AG09319 (cell line): ENCODE measurements at regions not wholly inside any gene's neighbourhood (a gene's known extent, or its start where the extent isn't known, plus 50 kb on each side); places are given as distances from the start of the nearest gene placed in this dataset.

Source experiments
- DNase-seq: peaks from one replicate; pipeline ENCODE4 v3.0.0-alpha.2; 2010; ENCODE audit warnings: low read depth; ENCODE audit errors: extremely low read depth
- TF ChIP-seq, protein P1 (sequence below): IDR thresholded peaks from 2 replicates; pipeline ENCODE4 v1.5.1; 2011; ENCODE audit warnings: low read depth, mild to moderate bottlenecking, inconsistent platforms, low read length, moderate library complexity

DNA sequence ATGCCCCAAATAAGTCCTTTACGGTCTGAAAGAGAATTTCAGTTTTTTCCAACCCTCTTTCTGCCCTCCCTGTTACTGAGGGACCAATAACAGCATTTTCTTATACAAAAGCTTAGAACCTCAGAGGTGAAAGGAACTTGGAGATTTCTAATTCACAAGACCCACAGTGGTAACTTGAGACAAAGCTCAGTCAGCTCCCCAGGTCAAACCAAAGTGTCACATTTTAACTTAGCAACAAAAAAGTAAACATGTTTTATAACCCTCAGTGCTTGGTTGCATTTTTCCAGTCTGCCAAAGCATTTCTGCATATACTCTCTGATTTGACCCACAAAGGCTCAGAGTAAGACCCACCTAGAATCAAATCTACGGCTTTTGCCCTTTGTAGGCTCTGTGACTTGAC, 415.2 kb downstream of the VRK1 start:
- TF ChIP-seq, protein P1, sequence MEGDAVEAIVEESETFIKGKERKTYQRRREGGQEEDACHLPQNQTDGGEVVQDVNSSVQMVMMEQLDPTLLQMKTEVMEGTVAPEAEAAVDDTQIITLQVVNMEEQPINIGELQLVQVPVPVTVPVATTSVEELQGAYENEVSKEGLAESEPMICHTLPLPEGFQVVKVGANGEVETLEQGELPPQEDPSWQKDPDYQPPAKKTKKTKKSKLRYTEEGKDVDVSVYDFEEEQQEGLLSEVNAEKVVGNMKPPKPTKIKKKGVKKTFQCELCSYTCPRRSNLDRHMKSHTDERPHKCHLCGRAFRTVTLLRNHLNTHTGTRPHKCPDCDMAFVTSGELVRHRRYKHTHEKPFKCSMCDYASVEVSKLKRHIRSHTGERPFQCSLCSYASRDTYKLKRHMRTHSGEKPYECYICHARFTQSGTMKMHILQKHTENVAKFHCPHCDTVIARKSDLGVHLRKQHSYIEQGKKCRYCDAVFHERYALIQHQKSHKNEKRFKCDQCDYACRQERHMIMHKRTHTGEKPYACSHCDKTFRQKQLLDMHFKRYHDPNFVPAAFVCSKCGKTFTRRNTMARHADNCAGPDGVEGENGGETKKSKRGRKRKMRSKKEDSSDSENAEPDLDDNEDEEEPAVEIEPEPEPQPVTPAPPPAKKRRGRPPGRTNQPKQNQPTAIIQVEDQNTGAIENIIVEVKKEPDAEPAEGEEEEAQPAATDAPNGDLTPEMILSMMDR = no peak
- no peak for DNase-seq

DNA sequence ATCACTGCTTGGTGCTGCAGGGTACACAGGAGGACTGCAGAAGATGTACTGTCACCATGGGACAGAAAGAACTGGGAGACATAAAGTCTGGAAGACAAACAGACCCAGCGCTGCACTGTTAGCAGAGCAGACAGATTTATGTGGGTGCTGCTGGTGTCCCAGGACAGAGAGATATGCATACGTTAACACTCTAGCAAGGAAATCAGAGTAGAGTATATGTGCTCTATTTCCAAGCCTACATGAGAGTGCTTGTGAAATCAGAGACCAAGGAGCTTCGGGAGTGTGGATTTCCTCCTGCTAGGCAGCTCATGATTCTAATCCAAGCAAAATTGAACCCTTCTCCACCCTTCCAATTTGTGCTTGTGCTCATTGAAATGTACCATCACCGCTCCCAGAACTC, 416.5 kb downstream of the VRK1 start:
- TF ChIP-seq, protein P1 = no peak
- DNase-seq = no peak

DNA sequence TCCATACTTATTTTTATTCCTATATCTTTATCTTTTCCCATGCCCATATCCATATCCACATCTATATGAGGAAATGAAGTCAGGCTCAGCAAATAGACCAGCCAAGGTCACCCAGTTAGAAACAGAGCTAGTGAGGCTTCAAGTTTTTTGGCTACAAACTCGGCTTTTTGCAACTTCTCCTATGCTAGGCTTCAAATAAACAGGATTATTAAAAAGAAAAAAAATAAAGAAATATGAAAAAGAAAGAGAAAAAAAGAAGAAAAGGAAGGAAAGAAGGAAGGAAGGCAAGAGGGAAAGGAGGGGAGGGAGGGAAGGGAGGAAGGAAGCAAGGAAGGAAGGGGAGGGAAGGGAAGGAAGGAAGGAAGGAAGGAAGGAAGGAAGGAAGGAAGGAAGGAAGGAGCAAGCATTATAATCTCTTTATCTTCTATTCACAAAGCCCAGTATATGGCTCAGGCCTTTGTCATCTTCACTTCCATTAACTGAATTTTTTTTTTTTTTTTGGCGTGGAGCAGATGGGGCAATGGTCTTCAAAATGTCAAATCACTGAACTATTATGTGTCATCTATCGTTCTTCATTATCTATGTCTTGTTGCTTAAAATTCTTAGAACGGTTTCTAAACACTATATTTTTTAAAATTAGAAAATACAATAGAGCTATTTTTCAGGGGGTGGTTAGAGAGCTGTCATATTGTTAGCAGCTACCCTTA, 418.2 kb downstream of the VRK1 start:
- DNase-seq = no peak
- TF ChIP-seq, protein P1 = no peak

DNA sequence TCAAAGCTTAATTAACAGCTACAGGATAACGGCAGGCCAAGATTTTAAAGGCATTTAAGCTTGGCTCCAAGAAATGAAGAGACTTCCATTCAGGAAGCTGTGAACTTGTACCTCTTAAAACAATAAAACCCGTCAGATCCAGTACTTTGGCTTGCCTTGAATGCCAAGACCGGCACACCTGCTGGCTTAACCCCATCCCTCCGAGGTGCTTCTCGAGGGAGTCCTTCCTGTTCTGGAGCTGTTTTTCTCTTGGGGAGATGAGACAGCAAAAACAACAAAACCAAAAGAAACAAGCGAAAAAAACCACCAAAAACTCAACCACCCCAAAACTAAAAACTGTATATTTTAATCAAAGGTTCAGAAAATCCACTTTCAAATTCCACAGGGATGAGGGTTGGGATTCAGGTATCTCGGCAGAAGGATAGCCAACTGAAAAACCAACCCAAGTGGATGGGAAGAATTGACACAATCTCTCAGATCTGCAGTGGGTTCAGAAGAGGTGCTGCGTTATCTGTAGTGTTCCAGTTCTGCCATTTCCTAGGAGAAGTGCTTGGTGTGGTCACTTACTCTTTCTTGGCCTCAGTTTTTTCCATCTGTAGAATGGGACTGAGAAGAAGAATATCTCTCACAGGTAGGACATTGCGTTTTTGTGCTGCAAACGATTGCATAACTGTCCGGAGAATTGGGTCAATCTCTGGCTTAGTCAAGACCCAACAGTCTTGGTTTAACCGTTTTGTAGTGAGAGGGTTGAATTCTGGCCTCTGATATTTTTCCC, 420.1 kb downstream of the VRK1 start:
- TF ChIP-seq, protein P1 = no peak
- no peak for DNase-seq

DNA sequence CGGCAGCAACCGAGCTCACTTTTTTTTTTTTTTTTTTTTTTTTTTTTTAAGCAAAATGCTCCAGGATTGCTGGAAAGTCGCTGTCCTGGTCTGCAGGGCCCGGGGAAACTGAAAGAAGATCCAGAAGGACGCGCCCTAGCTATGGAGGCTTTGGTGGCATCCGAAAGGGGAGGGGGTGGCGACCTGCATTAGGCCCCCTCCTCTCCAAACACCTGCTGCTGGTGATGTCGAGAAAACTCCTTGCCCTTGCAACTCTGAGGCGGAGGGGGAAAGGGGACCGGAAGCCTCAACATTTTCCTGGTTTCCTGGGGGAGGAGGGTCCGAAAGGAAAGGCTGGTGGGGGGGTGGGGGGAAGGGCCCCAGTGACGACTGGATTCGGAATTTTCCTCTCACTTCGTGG, 421.1 kb downstream of the VRK1 start:
- no peak for DNase-seq
- TF ChIP-seq, protein P1 = no peak

DNA sequence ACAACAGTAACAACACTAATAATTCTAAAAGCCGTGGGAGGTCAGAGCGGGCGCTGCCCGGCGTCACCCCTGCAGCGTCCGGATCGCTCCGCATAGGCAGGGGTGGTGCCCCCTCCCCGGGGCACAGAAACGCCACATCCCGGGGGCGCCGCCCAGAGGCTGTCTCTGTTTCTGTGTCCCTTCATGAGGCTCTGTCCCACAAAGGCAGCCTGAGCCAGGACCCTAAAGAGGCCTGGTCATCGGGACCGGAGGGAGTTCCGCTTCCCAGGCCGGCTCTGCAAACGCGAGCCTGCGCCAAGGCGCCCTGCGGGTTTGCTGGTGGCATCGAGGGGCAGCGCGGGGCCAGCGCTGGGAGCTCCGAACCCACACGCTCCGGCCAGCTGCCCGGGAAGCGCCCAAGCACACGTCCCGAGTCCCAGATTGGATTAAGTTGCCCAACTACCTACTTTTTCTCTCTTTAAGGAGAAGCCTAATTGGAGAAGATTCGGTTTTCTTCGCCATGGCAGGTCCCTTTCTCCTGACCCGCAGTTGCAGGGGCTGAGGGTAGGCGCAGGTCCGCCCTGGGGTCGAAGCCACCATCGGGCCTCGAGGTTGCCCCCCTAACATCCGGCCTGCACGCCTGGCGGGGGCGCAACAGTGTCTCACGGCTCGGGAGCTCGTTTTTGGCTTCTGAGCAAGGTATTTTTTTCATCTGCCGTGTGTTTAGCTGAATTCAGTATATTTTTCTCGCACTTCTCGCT, 421.7 kb downstream of the VRK1 start:
- no peak for DNase-seq
- TF ChIP-seq, protein P1 = no peak

DNA sequence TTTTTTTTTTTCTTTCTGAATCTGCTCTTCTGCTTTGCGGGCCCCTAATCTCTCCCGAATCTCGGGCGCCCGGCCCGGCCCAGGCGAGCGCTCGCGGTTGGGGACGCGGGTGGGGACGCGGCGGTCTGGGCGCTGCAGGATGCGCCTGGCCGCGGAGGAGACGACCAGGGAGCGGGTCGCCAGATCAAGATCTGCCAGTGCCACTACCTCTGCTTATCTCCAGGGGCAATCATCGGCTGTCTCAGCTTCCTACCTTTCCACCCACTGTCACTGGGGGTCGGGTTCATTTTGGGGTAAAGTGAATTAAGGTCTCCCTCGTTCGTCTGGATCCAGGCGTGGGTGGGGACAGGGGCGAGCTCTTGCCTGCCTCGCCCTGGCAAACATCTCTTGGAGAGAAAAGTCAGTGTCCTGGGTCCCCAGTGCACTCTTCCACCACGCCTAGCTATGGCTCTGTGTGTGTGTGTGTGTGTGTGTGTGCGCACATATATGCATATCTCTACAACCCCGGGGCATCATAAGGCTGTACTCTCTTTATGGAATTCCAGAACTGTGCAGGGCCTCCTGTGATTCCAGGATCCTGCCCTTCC, 422.3 kb downstream of the VRK1 start:
- TF ChIP-seq, protein P1 = no peak
- no peak for DNase-seq
